K562 (cell line): ENCODE measurements at regions not wholly inside any gene's neighbourhood (a gene's known extent, or its start where the extent isn't known, plus 50 kb on each side); places are given as distances from the start of the nearest gene placed in this dataset.

Experiments used
- CBX5 ChIP-seq: IDR thresholded peaks from 2 replicates; pipeline ENCODE4 v1.6.1; 2014; ENCODE audit warnings: low read depth, borderline replicate concordance
- EGR1 ChIP-seq: fragments of 450-650 bp; conservative IDR thresholded peaks from 2 replicates; pipeline ENCODE4 v1.6.1; 2017; ENCODE audit warnings: mild to moderate bottlenecking
- EP300 ChIP-seq: IDR thresholded peaks from 2 replicates; pipeline ENCODE4 v1.6.1; 2012; ENCODE audit warnings: low read length, improper control_type of control experiment
- EZH2 ChIP-seq: IDR thresholded peaks from 2 replicates; pipeline ENCODE4 v1.6.1; 2012; ENCODE audit warnings: low read depth, mild to moderate bottlenecking, inconsistent platforms, low read length, borderline replicate concordance
- FOS ChIP-seq: IDR thresholded peaks from 3 replicates; pipeline ENCODE4 v1.6.1; 2011; ENCODE audit not compliant: insufficient read length; ENCODE audit errors: extremely low read depth
- POLR2A ChIP-seq: fragments of 450-650 bp; conservative IDR thresholded peaks from 2 replicates; pipeline ENCODE4 v1.6.1; 2016
- SRSF9 ChIP-seq: fragments of 200-400 bp; formaldehyde crosslinking; IDR thresholded peaks from 2 replicates; pipeline ENCODE4 v1.6.1; 2017; ENCODE audit warnings: low read depth, low read length, borderline replicate concordance
- ZNF77 ChIP-seq: fragments of 250-450 bp; sonication (Bioruptor Pico); IDR thresholded peaks from 2 replicates; pipeline ENCODE4 v1.5.0; 2020
- TF ChIP-seq, protein P1 (sequence below): sonication (generic); formaldehyde crosslinking; IDR thresholded peaks from 2 replicates; pipeline ENCODE4 v1.5.0; 2020; ENCODE audit warnings: missing genetic modification reagents
- TF ChIP-seq, protein P2 (sequence below): sonication (generic); formaldehyde crosslinking; IDR thresholded peaks from 2 replicates; pipeline ENCODE4 v1.9.0; 2022; ENCODE audit warnings: mild to moderate bottlenecking, missing genetic modification reagents
- TF ChIP-seq, protein P3 (sequence below), 3 experiments: IDR thresholded peaks in 2 of 3; conservative IDR thresholded peaks in 1 of 3; 2 replicates each; pipeline ENCODE4 v1.5.1; 2011 to 2012; ENCODE audit warnings: low read length in 3 of 3, mild to moderate bottlenecking in 3 of 3, control low read depth in 2 of 3, improper control_type of control experiment in 1 of 3, inconsistent platforms in 1 of 3, low read depth in 1 of 3, mixed read lengths in 1 of 3, moderate library complexity in 1 of 3; ENCODE audit not compliant: insufficient read depth in 2 of 3
- TF ChIP-seq, protein P4 (sequence below): fragments of 450-650 bp; conservative IDR thresholded peaks from 2 replicates; pipeline ENCODE4 v1.6.1; 2016; ENCODE audit warnings: missing genetic modification characterization, low read depth, mild to moderate bottlenecking, missing compliant biosample characterization, moderate library complexity

DNA sequence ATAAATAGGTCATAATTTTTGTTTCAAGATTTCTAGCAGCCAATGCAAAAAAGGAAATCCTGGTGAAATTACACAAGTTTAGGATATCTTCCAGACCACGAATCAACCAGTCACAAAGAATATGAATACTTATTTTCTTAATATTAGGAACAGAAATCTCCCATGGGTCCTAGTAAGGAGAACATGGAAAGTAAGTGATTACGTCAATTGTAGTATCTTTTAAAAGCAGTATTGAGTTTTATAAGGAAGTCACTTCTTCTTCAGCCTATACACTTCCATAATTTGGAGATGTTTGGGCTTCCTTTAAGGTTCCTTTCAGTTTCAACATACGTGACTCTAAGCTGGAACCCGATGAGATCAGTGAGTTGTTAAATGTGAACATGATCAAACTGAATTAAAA is 534.5 kb downstream of the USP25 start:
- TF ChIP-seq POLR2A (no peak), FOS (no peak), EZH2 (no peak), CBX5 (no peak), SRSF9 (no peak), ZNF77 (CRISPR knock-in tag) (no peak), EP300 (no peak), EGR1 (no peak)
- TF ChIP-seq, protein P1, sequence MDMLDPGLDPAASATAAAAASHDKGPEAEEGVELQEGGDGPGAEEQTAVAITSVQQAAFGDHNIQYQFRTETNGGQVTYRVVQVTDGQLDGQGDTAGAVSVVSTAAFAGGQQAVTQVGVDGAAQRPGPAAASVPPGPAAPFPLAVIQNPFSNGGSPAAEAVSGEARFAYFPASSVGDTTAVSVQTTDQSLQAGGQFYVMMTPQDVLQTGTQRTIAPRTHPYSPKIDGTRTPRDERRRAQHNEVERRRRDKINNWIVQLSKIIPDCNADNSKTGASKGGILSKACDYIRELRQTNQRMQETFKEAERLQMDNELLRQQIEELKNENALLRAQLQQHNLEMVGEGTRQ (CRISPR knock-in tag), result no peak
- TF ChIP-seq, protein P2, sequence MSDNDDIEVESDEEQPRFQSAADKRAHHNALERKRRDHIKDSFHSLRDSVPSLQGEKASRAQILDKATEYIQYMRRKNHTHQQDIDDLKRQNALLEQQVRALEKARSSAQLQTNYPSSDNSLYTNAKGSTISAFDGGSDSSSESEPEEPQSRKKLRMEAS (CRISPR knock-in tag), result no peak
- TF ChIP-seq, protein P3, sequence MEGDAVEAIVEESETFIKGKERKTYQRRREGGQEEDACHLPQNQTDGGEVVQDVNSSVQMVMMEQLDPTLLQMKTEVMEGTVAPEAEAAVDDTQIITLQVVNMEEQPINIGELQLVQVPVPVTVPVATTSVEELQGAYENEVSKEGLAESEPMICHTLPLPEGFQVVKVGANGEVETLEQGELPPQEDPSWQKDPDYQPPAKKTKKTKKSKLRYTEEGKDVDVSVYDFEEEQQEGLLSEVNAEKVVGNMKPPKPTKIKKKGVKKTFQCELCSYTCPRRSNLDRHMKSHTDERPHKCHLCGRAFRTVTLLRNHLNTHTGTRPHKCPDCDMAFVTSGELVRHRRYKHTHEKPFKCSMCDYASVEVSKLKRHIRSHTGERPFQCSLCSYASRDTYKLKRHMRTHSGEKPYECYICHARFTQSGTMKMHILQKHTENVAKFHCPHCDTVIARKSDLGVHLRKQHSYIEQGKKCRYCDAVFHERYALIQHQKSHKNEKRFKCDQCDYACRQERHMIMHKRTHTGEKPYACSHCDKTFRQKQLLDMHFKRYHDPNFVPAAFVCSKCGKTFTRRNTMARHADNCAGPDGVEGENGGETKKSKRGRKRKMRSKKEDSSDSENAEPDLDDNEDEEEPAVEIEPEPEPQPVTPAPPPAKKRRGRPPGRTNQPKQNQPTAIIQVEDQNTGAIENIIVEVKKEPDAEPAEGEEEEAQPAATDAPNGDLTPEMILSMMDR (IDR thresholded peaks at IDR 0.05 in 2 of 3, conservative IDR thresholded peaks at IDR 0.05 in 1 of 3; ENCODE audit: insufficient read depth in 2 of 3, low read depth in 1 of 3, low read length in 3 of 3), result no peak
- TF ChIP-seq, protein P4, sequence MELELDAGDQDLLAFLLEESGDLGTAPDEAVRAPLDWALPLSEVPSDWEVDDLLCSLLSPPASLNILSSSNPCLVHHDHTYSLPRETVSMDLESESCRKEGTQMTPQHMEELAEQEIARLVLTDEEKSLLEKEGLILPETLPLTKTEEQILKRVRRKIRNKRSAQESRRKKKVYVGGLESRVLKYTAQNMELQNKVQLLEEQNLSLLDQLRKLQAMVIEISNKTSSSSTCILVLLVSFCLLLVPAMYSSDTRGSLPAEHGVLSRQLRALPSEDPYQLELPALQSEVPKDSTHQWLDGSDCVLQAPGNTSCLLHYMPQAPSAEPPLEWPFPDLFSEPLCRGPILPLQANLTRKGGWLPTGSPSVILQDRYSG (tag), result no peak
